RPMI7951 (cell line): ENCODE measurements at regions not wholly inside any gene's neighbourhood (a gene's known extent, or its start where the extent isn't known, plus 50 kb on each side); places are given as distances from the start of the nearest gene placed in this dataset.
A peak's percentile ranks its signal among the peaks of the same experiment; 100 is the strongest.
"Not testable (repeated sequence)": the region's sequence is repeated elsewhere in the genome, so short reads cannot be mapped to it uniquely, and the experiment has no call there.

Experiments
- DNase-seq: peaks from one replicate; pipeline ENCODE4 v3.0.0-alpha.2; 2012; ENCODE audit warnings: low read depth

DNA sequence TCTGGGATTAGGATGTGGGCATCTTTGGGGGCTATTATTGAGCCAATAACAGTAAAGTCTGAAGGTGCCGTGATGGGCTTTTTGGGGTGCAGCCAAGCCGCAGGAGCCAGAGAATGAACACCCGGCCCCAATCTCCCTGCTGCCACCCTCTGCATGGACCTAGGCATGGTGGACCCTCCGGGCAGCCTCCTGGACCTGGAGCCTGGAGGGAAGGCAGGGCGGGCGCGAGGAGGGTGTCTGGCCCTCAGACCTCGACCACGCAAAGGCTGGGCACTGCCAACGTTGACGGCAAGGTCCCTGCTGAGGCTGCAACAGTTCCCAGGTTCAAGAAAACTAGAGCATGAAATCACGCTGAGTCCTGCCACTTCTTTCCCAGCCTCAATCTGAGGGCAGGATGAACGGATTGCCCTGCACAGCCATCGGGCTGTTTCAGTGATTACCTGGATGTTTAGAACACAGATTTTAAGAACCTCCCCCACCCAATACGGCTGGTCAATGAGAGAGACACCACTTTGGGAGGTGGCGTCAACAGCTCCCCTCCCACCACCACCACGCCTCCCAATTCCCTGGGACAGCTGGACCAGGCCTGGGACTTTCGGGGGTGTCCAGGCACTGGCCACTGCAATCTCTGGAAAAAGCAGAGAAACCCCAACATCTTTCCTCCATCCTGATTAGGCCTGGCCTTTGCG lies 147.4 kb downstream of the NPIPB11 start:
- not testable (repeated sequence) for DNase-seq

DNA sequence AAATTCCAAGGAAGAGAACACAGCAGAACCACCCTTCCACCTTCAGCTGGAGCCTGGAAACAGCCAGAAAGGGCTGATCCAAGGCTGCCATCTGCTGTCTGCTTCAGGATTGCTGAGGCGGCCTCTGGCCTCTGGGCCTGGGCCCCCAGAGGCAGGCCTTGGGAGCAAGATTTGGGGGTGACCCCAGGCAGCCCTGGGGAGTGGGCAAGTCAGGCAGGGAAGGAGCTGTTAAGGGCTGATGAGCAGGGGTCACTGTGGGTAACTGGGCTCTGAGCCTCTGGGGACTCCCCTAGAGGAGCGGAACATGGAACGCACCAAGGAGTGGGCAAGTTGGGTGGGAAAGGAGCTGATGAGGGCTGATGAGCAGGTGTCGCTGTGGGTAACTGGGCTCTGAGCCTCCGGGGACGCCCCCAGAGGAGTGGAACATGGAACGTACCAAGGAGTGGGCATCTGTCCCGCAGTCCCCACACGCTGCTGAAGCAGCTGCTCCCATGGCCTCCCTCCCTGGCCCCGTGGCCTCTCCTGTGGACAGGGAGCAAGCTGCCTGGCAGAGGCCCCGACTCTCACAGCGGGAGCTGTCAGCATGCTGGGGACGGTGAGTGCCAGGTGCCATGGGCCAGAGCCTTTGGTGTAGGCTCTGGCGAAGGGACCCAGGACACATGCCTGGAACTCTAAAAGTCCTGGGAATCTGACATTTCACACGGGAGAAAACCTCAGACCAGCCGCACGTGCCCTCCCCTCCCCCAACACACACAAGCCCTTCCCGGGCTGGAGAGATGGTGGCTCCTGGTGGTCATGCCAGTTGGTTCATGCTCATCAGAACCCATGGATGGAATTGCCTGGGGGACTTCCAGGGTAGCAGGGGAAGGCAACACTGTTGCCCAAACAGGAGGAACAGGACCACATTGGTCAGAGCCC lies 148.8 kb downstream of the NPIPB11 start:
- DNase-seq: peak; percentile 20

DNA sequence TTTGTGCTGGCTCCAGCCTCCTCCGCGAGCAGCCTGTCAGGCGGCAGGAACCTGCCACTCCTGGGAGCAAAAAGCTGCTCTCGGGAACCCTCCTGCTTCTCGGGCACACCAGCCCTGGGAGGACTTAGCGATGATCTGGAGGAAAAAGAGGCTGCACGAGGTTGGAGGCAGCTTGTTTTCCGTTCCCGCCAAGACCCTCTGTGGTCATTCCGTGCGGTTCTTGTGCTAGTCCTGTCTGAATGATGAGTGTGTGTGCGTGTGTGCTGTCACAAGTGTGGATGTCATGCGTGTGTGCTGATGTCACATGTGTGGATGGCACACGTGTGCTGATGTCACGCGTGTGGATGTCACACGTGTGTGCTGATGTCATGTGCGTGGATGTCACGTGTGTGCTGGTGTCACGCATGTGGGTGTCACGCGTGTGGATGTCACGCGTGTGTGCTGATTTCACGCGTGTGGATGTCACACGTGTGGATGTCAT lies 150.0 kb downstream of the NPIPB11 start:
- no peak for DNase-seq

DNA sequence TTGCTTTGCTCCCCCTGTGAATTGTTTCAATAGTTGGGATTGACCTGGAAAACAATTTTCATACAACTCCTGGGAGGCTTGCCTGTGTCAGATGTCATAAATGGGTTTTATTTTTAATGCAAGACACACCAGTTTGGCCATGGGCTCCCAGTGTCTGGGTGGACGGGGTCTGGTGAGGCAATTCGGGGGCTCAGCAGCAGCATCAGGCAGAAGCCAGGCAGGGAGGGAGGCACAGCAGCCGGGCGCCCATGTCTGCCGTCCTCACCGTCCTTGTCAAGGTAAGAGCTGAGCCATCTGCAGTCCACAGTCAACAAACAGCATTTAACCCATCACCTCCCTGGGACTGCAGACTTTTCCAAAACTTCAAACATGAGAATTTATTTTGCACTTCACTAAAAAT lies 150.6 kb downstream of the NPIPB11 start:
- not testable (repeated sequence) for DNase-seq

DNA sequence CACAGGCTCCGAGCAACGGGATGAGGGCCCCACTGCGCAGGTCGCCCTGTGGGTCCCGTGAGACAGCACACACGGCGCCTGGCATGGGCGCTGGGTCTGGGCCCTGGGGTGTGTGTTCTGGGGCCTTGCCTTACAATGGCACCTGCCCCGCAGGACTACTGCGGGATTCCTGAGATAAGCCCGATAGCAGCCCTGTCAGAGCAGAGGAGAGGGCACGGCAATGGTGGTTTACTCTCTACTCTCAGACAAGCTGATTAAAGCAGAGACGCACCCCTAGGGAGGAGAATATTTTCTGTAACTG lies 151.1 kb downstream of the NPIPB11 start:
- not testable (repeated sequence) for DNase-seq

DNA sequence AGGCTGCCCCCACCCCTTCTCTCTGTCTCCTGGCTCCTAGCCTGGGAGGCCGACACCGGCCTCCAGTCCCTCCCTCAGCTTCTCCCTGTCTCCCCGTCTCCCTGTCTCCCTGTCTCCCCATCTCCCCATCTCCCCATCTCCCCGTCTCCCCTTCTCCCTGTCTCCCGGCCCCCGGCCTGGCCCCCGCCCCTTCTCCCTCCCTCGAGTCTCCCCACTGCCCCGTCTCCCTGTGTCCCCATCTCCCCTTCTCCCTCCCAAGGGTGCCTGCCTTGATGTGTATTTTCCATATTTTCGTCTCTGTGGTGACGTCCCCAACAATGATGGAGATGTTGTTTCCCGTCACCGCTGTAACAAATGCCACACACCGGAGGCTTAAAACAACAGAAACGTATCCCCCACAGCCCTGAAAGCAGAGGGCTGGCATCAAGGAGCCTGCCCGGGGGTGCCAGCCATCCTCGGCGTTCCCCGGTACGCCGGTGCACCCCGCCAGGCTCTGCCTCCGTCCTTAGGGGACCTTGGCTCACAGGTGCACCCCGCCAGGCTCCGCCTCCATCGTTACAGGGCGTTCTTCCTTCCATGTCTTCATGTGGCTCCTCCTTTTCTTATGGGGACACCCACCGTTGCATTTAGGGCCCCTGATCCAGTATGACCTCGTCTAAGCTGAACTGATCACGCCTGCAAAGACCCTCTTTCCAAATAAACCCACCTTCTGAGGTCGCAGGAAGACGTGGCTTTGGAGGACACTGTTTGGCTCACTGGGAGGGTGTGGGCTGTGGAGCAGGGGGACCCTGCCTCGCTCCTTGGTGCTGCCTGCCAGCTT lies 151.6 kb downstream of the NPIPB11 start:
- no peak for DNase-seq

DNA sequence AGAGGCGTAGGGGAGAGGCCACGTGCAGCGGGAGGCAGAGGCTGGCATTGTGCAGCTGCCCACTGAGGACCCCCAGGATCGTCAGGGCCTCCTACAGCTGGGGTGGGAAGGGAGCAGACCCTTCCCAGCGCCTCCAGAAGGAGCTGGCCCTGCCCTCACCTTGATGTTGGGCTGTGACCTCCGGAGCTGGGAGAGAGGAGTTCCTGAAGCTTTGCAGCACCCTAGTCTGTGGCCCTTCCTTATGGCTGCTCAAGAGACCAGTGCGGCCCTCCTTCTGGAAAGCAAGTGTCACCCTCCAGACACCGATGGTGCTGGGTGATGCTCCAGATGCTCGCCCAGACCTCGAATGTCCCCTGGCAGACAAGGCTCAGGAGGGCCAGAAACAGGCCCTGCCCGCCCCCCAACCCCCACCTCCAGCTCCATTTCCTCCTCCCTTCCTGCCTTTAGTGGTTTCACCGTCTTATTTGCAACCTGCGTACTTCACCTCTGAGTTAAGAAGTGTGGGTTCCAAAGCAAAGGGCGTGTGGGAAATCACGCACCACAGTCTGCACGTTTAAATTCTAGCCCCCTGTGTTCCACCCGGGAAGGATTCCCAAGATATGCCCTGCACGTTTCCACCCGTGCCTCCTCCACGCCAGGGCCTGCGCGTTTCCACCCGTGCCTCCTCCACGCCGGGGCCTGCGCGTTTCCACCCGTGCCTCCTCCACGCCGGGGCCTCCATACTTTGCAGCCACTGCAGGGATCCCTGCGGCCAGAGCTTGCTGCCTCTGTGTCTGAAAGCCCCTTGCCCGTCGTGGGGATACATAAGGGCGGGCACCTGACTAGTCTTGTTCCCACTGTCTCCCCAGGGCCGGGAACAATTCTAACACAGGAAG lies 152.6 kb downstream of the NPIPB11 start:
- not testable (repeated sequence) for DNase-seq

DNA sequence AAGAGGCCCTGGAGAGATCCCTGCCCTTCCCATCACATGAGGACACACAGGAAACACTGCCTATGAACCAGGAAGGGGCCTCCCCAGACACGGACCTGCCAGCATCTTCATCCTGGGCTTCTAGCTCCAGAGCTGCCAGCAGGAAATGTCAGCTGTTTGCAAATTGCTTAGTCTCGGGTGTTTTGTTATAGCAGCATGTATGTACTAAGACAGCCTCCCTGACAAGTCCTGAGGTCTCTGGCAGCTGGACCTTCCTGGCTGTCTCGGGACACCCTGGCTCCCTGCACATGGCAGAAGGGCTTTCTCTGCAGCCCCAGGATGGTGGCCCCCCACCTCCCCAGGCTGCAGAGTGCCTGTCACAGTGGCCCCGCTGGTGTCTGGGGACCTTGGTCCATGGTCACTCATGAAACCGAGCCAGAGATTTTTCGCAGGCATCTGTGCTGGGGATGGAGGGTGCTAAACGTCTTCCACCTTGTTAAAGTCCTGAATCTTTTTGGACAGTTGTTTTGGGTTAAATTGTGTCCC lies 153.4 kb downstream of the NPIPB11 start:
- not testable (repeated sequence) for DNase-seq

DNA sequence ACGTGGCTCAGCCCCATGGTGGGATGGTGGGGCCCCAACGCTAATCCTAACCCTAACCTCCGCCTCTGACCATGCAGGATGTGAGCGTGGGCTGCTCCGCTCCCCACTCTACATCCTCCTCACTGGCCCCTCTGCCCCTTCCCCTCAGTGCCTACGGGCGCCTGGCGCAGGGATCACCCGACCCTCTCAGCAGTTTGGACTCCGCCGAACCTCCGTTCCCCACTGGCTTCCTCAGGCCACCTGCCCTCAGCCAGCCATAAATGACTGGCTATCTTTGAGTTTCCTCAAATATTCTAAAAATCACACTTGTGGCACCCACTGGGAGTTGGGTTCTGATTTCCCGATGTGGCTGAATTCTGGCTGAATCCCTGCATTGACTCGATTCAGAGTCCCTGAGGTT lies 154.2 kb downstream of the NPIPB11 start:
- not testable (repeated sequence) for DNase-seq

DNA sequence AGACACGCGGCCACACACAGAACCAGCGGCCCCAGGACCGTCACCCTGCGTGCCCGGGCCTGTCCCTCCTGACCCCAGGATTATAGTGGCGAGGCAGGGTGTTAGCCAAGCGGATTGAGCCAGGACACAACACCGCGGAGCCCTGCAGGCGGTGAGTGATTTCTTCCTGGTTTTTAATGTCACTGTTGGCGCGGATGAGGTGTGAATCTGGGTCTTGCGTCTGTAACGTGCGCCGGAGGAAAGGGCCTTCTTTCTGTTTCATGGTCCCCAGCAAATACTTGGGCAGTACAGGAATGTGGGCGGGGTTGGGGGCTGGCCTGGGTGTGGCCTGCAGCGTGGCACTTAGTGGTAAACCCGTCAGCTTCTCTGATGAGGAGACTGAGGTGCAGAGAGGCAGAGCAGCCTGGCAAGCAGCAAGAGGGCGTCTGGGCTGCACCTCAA lies 154.9 kb downstream of the NPIPB11 start:
- peak; percentile 51 for DNase-seq

DNA sequence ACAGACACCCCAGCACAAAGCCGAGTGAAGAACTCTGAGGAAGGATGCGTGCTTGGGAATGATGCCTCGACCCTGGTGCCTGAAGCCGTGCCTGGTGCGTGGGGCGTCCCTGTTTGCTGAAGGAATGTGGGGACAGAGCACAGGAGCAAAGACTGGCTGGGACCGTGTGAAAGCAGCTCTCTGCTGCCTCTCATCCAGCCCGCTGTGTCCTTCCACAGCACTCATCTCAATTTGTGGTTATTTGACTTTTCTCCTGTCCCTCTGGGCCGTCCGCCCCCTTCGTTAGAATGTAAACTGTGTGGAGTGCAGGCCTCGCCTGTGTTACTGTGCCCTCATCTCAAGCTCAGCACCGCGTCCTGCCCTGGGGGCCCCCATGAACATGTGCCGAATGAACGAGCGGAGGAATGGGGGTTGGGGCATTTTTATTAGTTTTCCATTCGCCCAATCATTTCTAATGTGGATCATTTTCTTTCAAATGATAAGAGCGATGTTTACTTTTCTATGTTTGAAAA lies 155.5 kb downstream of the NPIPB11 start:
- DNase-seq: not testable (repeated sequence)

DNA sequence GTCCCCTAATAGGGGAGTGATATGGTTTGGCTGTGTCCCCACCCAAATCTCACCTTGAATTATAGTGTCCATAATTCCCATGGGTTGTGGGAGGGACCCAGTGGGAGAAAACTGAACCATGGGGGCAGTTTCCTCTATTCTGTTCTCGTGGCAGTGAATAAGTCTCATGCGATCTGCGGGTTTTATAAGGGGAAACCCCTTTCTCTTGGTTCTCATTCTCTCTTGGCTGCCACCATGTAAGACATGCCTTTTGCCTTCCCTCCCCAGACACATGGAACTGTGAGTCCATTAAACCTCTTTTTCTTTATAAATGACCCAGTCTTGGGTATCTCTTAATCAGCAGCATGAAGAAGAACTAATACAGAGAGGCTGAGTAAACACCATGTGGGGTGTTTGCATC lies 156.0 kb downstream of the NPIPB11 start:
- not testable (repeated sequence) for DNase-seq

DNA sequence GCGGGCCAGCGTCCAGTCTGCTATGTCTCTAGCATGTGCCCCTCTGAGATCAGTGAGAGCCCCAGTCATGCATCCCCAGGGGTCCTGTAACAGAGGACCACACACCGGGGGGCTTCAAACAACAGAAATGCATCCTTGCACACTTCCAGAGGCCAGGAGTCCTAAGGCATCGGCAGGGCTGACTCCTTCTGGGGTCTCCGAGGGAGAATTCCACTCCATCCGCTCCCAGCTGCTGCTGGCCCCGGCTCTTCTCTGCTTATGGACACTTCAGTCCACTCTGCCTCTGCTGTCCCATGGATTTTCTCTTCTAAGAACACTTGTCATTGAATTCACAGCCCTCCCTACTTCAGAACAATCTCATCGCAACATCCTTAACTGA lies 157.6 kb downstream of the NPIPB11 start:
- not testable (repeated sequence) for DNase-seq

DNA sequence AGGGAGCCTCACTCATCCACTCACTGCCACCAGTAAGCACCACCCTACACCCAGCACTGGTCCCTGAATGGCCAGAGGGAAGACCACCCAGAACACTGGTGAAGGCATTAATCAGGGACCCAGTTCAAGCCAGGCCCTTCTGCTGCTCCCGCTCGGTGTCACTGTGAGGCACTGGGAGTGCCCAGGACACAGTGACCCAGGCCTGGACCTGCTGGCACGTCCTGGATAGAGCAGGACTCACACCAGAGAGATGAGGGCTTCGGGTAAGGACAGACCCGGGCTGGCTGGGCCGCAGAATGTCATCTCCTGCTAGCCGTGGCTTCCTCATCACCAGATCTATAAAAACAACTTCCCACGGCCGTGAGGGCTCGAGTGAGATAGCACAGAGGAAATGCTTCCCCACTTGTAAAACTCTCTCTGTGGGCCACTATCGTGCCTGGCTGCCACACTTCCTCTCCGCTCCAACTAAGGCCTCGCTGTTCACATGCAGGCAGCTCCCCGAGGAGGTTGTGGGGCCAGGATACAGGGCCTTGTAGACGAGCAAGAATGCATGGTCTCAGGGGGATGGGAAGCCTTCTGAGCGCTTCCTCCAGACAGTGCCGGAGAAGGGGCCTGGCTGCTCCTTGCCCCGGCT lies 158.1 kb downstream of the NPIPB11 start:
- DNase-seq: not testable (repeated sequence)

DNA sequence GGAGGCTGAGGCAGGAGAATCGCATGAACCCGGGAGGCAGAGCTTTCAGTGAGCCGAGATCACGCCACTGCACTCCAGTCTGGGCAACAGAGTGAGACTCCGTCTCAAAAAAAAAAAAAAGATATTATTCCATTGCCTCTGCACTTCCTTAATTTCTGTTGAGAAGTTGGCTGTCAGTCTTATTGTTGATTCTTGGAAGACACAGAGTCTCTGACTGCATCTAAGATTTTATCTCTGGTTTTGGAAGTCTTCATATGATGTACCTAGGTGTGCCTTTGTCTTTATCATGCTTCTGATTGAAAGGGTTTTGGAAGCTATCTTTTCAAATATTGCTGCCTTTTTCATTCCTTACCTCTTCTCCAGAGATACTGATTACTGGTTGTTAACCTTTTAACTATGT lies 160.4 kb downstream of the NPIPB11 start:
- not testable (repeated sequence) for DNase-seq

DNA sequence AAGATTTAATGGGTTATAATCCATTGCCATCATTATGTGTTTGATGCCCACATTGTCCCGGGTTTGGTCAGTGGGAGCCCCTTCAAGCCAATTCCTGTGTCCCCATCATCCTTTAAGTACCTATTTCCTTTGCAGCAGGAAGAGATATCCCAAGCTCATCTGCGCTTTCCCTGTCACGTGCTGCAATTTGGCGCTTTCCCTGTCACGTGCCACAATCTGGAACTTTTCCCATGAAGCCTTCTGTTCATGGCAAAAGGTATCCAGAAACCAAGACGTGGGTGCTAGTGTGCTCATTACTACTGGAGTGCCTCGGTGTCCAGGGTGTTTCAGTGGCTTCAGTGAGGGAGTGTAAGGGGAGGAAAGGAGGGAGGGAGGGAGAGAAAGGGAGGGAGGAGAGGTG lies 168.5 kb downstream of the NPIPB11 start:
- no peak for DNase-seq

DNA sequence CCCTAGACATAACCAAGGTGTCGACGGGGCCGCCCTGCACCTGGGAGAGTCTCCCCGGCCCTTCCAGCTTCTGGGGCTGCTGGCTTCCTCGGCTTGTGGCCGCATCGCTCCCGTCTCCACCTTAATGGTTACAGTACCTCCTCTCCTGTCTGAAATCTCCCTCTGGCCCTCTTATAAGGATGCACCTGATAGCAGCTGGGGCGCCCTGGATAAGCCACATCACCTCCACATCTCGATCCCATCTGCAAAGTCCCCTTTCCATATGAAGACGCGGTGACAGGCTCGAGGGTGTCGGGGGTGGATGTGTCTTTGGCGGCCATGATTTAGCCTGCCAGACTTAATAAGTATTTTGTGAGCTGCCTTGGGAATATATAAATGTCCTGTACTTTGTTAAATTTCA lies 169.0 kb downstream of the NPIPB11 start:
- DNase-seq: not testable (repeated sequence)

DNA sequence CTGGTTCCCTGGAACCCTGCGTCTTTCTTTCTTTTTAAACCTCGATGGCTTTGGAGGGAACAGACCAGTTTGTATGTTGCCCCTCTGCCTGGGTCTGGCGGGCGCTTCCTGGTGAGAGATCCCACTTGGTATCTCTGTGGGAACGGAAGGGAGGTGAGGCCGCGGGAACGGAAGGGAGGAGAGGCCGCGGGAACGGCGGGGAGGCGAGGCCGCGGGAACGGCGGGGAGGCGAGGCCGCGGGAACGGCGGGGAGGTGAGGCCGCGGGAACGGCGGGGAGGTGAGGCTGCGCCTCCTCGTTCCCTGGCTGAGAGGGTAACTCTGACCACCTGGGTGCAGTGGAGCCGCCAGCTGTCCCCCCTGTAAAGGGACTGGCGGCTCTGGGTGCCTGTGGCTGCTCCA lies 169.5 kb downstream of the NPIPB11 start:
- not testable (repeated sequence) for DNase-seq

DNA sequence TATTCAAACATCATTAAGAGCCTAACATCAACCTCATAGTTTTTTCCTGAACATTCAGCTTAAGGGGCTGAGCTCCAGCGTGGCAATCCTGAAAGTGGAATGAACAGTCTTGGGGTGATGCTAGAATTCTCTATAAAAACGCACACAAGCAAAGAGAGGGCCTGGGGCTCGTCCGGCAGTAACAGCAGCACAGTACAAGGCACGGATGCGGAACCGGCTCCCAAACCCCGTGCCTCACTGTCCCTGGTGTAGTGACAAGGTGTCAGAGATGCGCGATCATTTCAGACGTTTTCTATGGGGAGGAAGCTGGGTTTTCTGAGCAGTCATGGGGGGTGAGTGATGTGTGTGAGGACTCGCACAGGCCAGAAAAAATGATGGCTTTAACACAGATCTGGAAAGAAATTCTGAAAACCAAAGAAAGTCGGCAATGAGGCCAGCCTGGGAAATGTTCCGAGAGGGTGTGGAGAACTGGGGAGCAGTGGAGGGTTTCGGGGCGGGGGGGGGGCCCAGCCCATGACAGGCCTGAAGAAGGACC lies 170.6 kb downstream of the NPIPB11 start:
- DNase-seq: not testable (repeated sequence)
